Parathyroid adenoma (tissue), 2 donors: ENCODE measurements at regions not wholly inside any gene's neighbourhood (a gene's known extent, or its start where the extent isn't known, plus 50 kb on each side); places are given as distances from the start of the nearest gene placed in this dataset.

Source experiments
- H2AFZ ChIP-seq: fragments of 300-600 bp; sonication (generic); one replicate; pipeline ENCODE4 v1.7.0; 2017; ENCODE audit warnings: antibody characterized with exemption, mild to moderate bottlenecking
- H3K27ac ChIP-seq: fragments of 300-600 bp; sonication (generic); one replicate; pipeline ENCODE4 v1.7.0; 2017
- H3K27me3 ChIP-seq: fragments of 300-600 bp; sonication (generic); one replicate; pipeline ENCODE4 v1.7.0; 2017; ENCODE audit warnings: low read length; ENCODE audit not compliant: control insufficient read depth, insufficient read depth
- H3K36me3 ChIP-seq: fragments of 300-600 bp; sonication (generic); one replicate; pipeline ENCODE4 v1.7.0; 2017; ENCODE audit warnings: low read length; ENCODE audit not compliant: control insufficient read depth, insufficient read depth
- H3K4me1 ChIP-seq: fragments of 300-600 bp; sonication (generic); one replicate; pipeline ENCODE4 v1.7.0; 2017; ENCODE audit warnings: control low read depth
- H3K4me2 ChIP-seq: fragments of 300-600 bp; sonication (generic); one replicate; pipeline ENCODE4 v1.7.0; 2017; ENCODE audit warnings: low read length
- H3K4me3 ChIP-seq: fragments of 300-600 bp; sonication (generic); one replicate; pipeline ENCODE4 v1.7.0; 2017; ENCODE audit warnings: low read depth, low read length
- H3K79me2 ChIP-seq: fragments of 300-600 bp; sonication (generic); one replicate; pipeline ENCODE4 v1.7.0; 2017; ENCODE audit warnings: control low read depth
- H3K9ac ChIP-seq: fragments of 300-600 bp; sonication (generic); one replicate; pipeline ENCODE4 v1.7.0; 2017; ENCODE audit warnings: mild to moderate bottlenecking
- H3K9me3 ChIP-seq: fragments of 300-600 bp; sonication (generic); one replicate; pipeline ENCODE4 v1.7.0; 2017; ENCODE audit warnings: low read length; ENCODE audit not compliant: control insufficient read depth
- CTCF ChIP-seq: fragments of 300-600 bp; sonication (generic); IDR thresholded peaks from one replicate; pipeline ENCODE4 v1.7.0; 2017; ENCODE audit warnings: antibody characterized with exemption, mild to moderate bottlenecking
- donor health status: primary hyperparathyroidism.

- Histone ChIP-seq H3K9me3 (no peaks in the 10 kb centered on the region), H3K4me3 (no peak overlapping the region), H2AFZ (no peak overlapping the region), H3K4me1 (no peaks in the 10 kb centered on the region), H3K4me2 (no peak overlapping the region), H3K27me3 (no peaks in the 10 kb centered on the region), H3K79me2 (no peaks in the 10 kb centered on the region), H3K27ac (no peak overlapping the region), H3K9ac (no peak overlapping the region), H3K36me3 (no peaks in the 10 kb centered on the region)
- TF ChIP-seq CTCF = no peak
These were observed 134.6 kb downstream of the TNFSF18 start for GRCh38 chr1:172916116-172916515.

GRCh38 chr1:172917972-172918371, 132.8 kb downstream of the TNFSF18 start:
- Histone ChIP-seq H3K36me3 (no peaks in the 10 kb centered on the region), H3K9me3 (no peaks in the 10 kb centered on the region), H3K4me2 (no peak overlapping the region), H3K4me1 (no peaks in the 10 kb centered on the region), H3K4me3 (no peak overlapping the region), H2AFZ (no peak overlapping the region), H3K27ac (no peak overlapping the region), H3K27me3 (no peaks in the 10 kb centered on the region), H3K9ac (no peak overlapping the region), H3K79me2 (no peaks in the 10 kb centered on the region)
- no peak for TF ChIP-seq CTCF

- H3K9me3 ChIP-seq = no peaks in the 10 kb centered on the region
- no peaks in the 10 kb centered on the region for H3K4me1 ChIP-seq
- H3K79me2 ChIP-seq = no peaks in the 10 kb centered on the region
- H3K27me3 ChIP-seq = no peaks in the 10 kb centered on the region
- H2AFZ ChIP-seq = no peak overlapping the region
- H3K4me2 ChIP-seq = no peak overlapping the region
- no peaks in the 10 kb centered on the region for H3K36me3 ChIP-seq
- no peak for TF ChIP-seq CTCF
- H3K9ac ChIP-seq = no peak overlapping the region
- no peak overlapping the region for H3K4me3 ChIP-seq
- H3K27ac ChIP-seq = no peak overlapping the region
These were observed 132.3 kb downstream of the TNFSF18 start for GRCh38 chr1:172918478-172918877.

GRCh38 chr1:172926070-172926469, 124.7 kb downstream of the TNFSF18 start:
- TF ChIP-seq CTCF = no peak
- Histone ChIP-seq H3K27ac (no peak overlapping the region), H3K36me3 (no peaks in the 10 kb centered on the region), H3K4me3 (no peak overlapping the region), H3K9me3 (no peaks in the 10 kb centered on the region), H3K4me2 (no peak overlapping the region), H2AFZ (no peak overlapping the region), H3K4me1 (no peaks in the 10 kb centered on the region), H3K27me3 (no peaks in the 10 kb centered on the region), H3K79me2 (no peaks in the 10 kb centered on the region), H3K9ac (no peak overlapping the region)

- TF ChIP-seq CTCF = no peak
These were observed 122.3 kb downstream of the TNFSF18 start for GRCh38 chr1:172928412-172928811.

More at GRCh38 chr1:172928412-172928811, 122.3 kb downstream of the TNFSF18 start:
- H2AFZ ChIP-seq = no peak overlapping the region
- H3K27me3 ChIP-seq = no peaks in the 10 kb centered on the region
- H3K9me3 ChIP-seq = no peaks in the 10 kb centered on the region
- H3K27ac ChIP-seq = no peak overlapping the region
- no peaks in the 10 kb centered on the region for H3K4me1 ChIP-seq
- H3K79me2 ChIP-seq = no peaks in the 10 kb centered on the region
- H3K4me3 ChIP-seq = no peak overlapping the region
- no peaks in the 10 kb centered on the region for H3K36me3 ChIP-seq
- H3K4me2 ChIP-seq = no peak overlapping the region
- H3K9ac ChIP-seq = no peak overlapping the region
